GM12874 (cell line): ENCODE measurements at regions not wholly inside any gene's neighbourhood (a gene's known extent, or its start where the extent isn't known, plus 50 kb on each side); places are given as distances from the start of the nearest gene placed in this dataset.
A peak's percentile ranks its signal among the peaks of the same experiment; 100 is the strongest.

ENCODE experiments used
- CTCF ChIP-seq: IDR thresholded peaks from 2 replicates; pipeline ENCODE4 v1.5.1; 2011; ENCODE audit warnings: low read depth, mild to moderate bottlenecking, control low read depth, low read length, moderate library complexity; ENCODE audit not compliant: insufficient read depth

GRCh38 chr7:69389216-69389615 is 209.1 kb upstream of the AUTS2 start:
- no peak for TF ChIP-seq CTCF

GRCh38 chr7:69395061-69395714 is 203.1 kb upstream of the AUTS2 start:
- TF ChIP-seq CTCF: no peak

- no peak for TF ChIP-seq CTCF
Observed at GRCh38 chr7:69398986-69399385, 199.3 kb upstream of the AUTS2 start.

- no peak for TF ChIP-seq CTCF
Observed at GRCh38 chr7:69399401-69399800, 198.9 kb upstream of the AUTS2 start.

- no peak for TF ChIP-seq CTCF
Observed at GRCh38 chr7:69402696-69403095, 195.6 kb upstream of the AUTS2 start.

GRCh38 chr7:69403169-69403568 is 195.1 kb upstream of the AUTS2 start:
- peak; percentile 34; the same call in 1 of the 2 replicates for TF ChIP-seq CTCF

GRCh38 chr7:69411018-69411417 is 187.3 kb upstream of the AUTS2 start:
- TF ChIP-seq CTCF: no peak

- no peak for TF ChIP-seq CTCF
Observed at GRCh38 chr7:69411466-69411865, 186.8 kb upstream of the AUTS2 start.
